Osteoblast (primary cell): ENCODE measurements at regions not wholly inside any gene's neighbourhood (a gene's known extent, or its start where the extent isn't known, plus 50 kb on each side); places are given as distances from the start of the nearest gene placed in this dataset.

Source experiments
- DNase-seq: peaks from one replicate; pipeline ENCODE4 v3.0.0; 2011; ENCODE audit warnings: low spot score, mixed read lengths; ENCODE audit not compliant: insufficient read length; ENCODE audit errors: missing footprints
- H2AFZ ChIP-seq: 2 replicates; pipeline ENCODE4 v1.6.0; 2011; ENCODE audit warnings: mild to moderate bottlenecking, low read length
- H3K27ac ChIP-seq: 2 replicates; pipeline ENCODE4 v1.5.1; 2011; ENCODE audit warnings: mild to moderate bottlenecking, low read depth, low read length, moderate library complexity
- H3K27me3 ChIP-seq: 2 replicates; pipeline ENCODE4 v1.6.0; 2012; ENCODE audit warnings: mild to moderate bottlenecking, control low read depth, inconsistent platforms, low read length, moderate library complexity; ENCODE audit not compliant: insufficient read depth
- H3K36me3 ChIP-seq: 2 replicates; pipeline ENCODE4 v1.5.1; 2011; ENCODE audit warnings: mild to moderate bottlenecking, low read length, control low read depth, moderate library complexity; ENCODE audit not compliant: insufficient read depth
- H3K4me1 ChIP-seq: 2 replicates; pipeline ENCODE4 v1.5.1; 2011; ENCODE audit warnings: mild to moderate bottlenecking, low read length, control low read depth, moderate library complexity; ENCODE audit not compliant: insufficient read depth
- H3K4me2 ChIP-seq: 2 replicates; pipeline ENCODE4 v1.6.0; 2011; ENCODE audit warnings: mild to moderate bottlenecking, low read length; ENCODE audit not compliant: insufficient read depth
- H3K4me3 ChIP-seq: fragments of 200-600 bp; sonication (generic); 3 replicates; pipeline ENCODE4 v1.5.1; 2012; ENCODE audit warnings: mild to moderate bottlenecking, low read length, inconsistent platforms; ENCODE audit not compliant: insufficient read depth
- H3K79me2 ChIP-seq: 2 replicates; pipeline ENCODE4 v1.6.0; 2012; ENCODE audit warnings: mild to moderate bottlenecking, low read length, control low read depth, inconsistent platforms; ENCODE audit not compliant: insufficient read depth
- H3K9me3 ChIP-seq: 2 replicates; pipeline ENCODE4 v1.5.1; 2011; ENCODE audit warnings: low read depth, low read length, control low read depth
- H4K20me1 ChIP-seq: 2 replicates; pipeline ENCODE4 v1.6.0; 2012; ENCODE audit warnings: mild to moderate bottlenecking, low read length, control low read depth; ENCODE audit not compliant: insufficient read depth
- TF ChIP-seq, protein P1 (sequence below): IDR thresholded peaks from 2 replicates; pipeline ENCODE4 v1.5.1; 2011; ENCODE audit warnings: mild to moderate bottlenecking, low read depth, low read length, moderate library complexity; ENCODE audit errors: extremely low read depth

DNA sequence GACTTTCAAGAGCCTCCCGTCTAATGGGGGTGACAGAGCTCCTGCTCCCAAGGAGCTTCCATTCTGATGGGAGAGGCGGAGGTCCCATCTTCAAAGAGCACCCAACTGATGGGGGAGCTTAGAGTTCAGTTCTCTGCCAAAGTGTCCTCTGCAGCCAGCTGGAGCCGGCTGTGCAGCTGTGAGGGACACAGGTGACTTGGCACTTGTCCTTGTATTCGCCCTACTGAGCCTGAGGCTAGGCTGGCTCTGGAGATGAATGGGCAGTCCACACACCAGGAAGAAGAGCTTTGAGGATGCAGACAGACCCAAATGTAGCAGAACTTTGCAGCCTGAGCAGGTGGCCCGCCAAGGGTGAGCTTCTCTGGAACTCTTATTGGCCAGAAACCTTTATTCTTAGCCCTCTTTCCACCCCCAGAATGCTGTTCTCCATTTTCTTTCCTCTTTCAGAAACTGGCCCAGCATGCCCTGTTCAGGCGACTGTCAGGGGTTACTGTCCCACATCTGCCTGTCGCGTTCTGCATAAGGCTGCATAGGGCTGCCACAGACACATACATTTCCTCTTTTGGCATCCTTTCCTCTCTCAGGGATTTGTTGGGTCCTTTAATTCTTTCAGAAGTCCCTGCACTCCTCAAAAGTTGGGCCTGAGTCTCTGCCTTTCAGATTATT is 108.7 kb upstream of the LRFN2 start:
- H3K4me1 ChIP-seq, result no peaks in the 10 kb centered on the region
- no peaks in the 10 kb centered on the region for H3K36me3 ChIP-seq
- H3K4me3 ChIP-seq, result no peak overlapping the region
- H3K4me2 ChIP-seq, result no peak overlapping the region
- H3K27me3 ChIP-seq, result no peaks in the 10 kb centered on the region
- H3K79me2 ChIP-seq, result no peaks in the 10 kb centered on the region
- H4K20me1 ChIP-seq, result no peaks in the 10 kb centered on the region
- no peak overlapping the region for H3K27ac ChIP-seq
- no peaks in the 10 kb centered on the region for H3K9me3 ChIP-seq
- no peak for DNase-seq
- H2AFZ ChIP-seq, result no peak overlapping the region
- TF ChIP-seq, protein P1, sequence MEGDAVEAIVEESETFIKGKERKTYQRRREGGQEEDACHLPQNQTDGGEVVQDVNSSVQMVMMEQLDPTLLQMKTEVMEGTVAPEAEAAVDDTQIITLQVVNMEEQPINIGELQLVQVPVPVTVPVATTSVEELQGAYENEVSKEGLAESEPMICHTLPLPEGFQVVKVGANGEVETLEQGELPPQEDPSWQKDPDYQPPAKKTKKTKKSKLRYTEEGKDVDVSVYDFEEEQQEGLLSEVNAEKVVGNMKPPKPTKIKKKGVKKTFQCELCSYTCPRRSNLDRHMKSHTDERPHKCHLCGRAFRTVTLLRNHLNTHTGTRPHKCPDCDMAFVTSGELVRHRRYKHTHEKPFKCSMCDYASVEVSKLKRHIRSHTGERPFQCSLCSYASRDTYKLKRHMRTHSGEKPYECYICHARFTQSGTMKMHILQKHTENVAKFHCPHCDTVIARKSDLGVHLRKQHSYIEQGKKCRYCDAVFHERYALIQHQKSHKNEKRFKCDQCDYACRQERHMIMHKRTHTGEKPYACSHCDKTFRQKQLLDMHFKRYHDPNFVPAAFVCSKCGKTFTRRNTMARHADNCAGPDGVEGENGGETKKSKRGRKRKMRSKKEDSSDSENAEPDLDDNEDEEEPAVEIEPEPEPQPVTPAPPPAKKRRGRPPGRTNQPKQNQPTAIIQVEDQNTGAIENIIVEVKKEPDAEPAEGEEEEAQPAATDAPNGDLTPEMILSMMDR, result no peak

DNA sequence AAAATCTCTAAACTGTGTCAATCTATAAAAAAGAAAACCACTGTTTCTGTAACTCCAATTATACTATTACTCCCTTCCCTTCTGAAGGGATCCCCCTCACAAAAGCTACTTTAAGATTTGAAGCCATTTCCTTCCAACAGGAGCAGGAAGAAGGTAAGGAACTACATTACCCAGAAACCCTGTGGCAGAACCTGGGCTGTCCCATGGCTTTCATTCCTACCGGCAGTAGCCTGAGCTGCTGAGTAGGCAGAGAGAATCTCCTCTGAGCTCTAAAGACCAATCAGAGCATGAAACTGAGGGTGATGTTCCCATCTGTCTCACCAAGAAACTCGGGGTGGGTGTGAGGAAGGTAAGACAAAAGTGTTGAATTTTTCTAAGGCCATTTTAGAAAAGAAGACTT is 108.0 kb upstream of the LRFN2 start:
- Histone ChIP-seq H3K27ac (no peak overlapping the region), H3K4me1 (no peaks in the 10 kb centered on the region), H4K20me1 (no peaks in the 10 kb centered on the region), H3K9me3 (no peaks in the 10 kb centered on the region), H3K79me2 (no peaks in the 10 kb centered on the region), H3K4me3 (no peak overlapping the region), H3K4me2 (no peak overlapping the region), H3K27me3 (no peaks in the 10 kb centered on the region), H2AFZ (no peak overlapping the region), H3K36me3 (no peaks in the 10 kb centered on the region)
- TF ChIP-seq, protein P1, result no peak
- DNase-seq, result no peak

DNA sequence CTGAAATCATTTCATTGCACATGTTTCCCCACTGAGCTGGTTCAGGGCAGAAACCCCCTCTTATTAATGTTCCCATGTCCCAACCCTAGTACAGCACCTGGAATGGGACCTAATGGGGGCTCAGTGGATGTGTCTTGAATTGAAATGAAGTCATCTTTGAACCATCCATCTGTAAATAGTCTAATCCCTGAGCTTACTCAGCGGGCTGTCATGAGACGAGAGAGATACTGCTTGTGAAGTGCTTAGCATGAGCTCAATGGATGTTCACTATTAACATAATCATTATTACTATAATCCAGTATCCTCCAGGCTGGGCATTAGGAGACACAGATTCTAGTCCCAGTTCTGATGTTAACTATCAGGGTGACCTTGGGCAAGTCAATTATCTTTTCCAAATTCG is 106.6 kb upstream of the LRFN2 start:
- H3K4me1 ChIP-seq, result no peaks in the 10 kb centered on the region
- H3K79me2 ChIP-seq, result no peaks in the 10 kb centered on the region
- no peaks in the 10 kb centered on the region for H3K36me3 ChIP-seq
- H4K20me1 ChIP-seq, result no peaks in the 10 kb centered on the region
- H3K9me3 ChIP-seq, result no peaks in the 10 kb centered on the region
- no peak for DNase-seq
- TF ChIP-seq, protein P1, result no peak
- no peak overlapping the region for H3K4me2 ChIP-seq
- H3K27ac ChIP-seq, result no peak overlapping the region
- no peak overlapping the region for H2AFZ ChIP-seq
- no peaks in the 10 kb centered on the region for H3K27me3 ChIP-seq
- no peak overlapping the region for H3K4me3 ChIP-seq

DNA sequence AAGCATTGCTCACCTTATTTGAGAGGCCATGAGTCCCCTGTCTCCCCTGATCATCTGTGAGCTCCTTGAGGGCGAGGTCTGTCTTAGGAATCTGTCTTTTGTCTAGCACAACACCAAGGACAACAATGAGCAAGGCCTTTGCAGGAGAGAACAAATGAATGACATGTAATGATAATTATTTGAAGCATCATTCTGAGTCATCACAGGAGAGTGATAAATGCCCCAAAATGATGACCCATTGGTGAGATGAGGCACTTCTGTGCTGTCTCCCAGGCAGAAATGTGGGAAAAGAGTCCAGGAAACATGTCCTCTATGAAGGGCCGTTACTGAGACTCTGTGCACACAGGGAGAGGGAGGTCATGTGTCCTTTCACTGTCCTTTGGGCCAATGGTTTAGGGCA is 105.2 kb upstream of the LRFN2 start:
- Histone ChIP-seq H3K9me3 (no peaks in the 10 kb centered on the region), H3K4me1 (no peaks in the 10 kb centered on the region), H3K4me3 (no peak overlapping the region), H3K36me3 (no peaks in the 10 kb centered on the region), H3K27me3 (no peaks in the 10 kb centered on the region), H2AFZ (no peak overlapping the region), H3K4me2 (no peak overlapping the region), H4K20me1 (no peaks in the 10 kb centered on the region), H3K27ac (no peak overlapping the region), H3K79me2 (no peaks in the 10 kb centered on the region)
- TF ChIP-seq, protein P1, result no peak
- no peak for DNase-seq
